HEK293 (cell line): ENCODE measurements at regions not wholly inside any gene's neighbourhood (a gene's known extent, or its start where the extent isn't known, plus 50 kb on each side); places are given as distances from the start of the nearest gene placed in this dataset.

Experiments used
- CTCF ChIA-PET: fragments of 350-600 bp; formaldehyde crosslinking; extraction: SDS; loops from one replicate; lab custom pipeline; 2021; ENCODE audit warnings: antibody characterized with exemption; lab: Yijun Ruan, JAX
- POLR2A ChIA-PET: fragments of 300-600 bp; formaldehyde crosslinking; extraction: SDS; loops from one replicate; lab custom pipeline; 2020; ENCODE audit warnings: antibody characterized with exemption, inconsistent platforms; lab: Yijun Ruan, JAX
- H3K27ac ChIP-seq: fragments of 200-500 bp; sonication (Bioruptor generic); 2 replicates; pipeline ENCODE4 v1.5.1; 2014; ENCODE audit warnings: low read depth, low read length, control low read depth, inconsistent platforms; ENCODE audit errors: extremely low read depth
- H3K36me3 ChIP-seq, 2 experiments: fragments of 200-500 bp in 1 of 2; sonication (Bioruptor generic) in 1 of 2; 1 replicate in 1 of 2; 2 replicates in 1 of 2; pipeline ENCODE4 v1.5.1; 2014 to 2017; ENCODE audit warnings: inconsistent platforms in 2 of 2, low read length in 2 of 2; ENCODE audit not compliant: control insufficient read depth in 2 of 2, insufficient read depth in 1 of 2
- H3K4me1 ChIP-seq: fragments of 200-500 bp; sonication (Bioruptor generic); 2 replicates; pipeline ENCODE4 v1.5.1; 2014; ENCODE audit warnings: mild to moderate bottlenecking, low read length, inconsistent platforms; ENCODE audit not compliant: control insufficient read depth, insufficient read depth
- H3K4me3 ChIP-seq: 2 replicates; pipeline ENCODE4 v1.5.1; 2011; ENCODE audit warnings: low read depth, mild to moderate bottlenecking, control low read depth, low read length, moderate library complexity
- H3K9me3 ChIP-seq: fragments of 200-500 bp; sonication (Bioruptor generic); 2 replicates; pipeline ENCODE4 v1.5.1; 2014; ENCODE audit warnings: low read depth, low read length, inconsistent platforms; ENCODE audit not compliant: control insufficient read depth, insufficient read depth
- GLIS2 ChIP-seq: fragments of 450-650 bp; formaldehyde crosslinking; IDR thresholded peaks from 2 replicates; pipeline ENCODE4 v1.5.1; 2016; ENCODE audit warnings: missing biosample characterization, missing genetic modification characterization
- PATZ1 ChIP-seq: fragments of 450-650 bp; formaldehyde crosslinking; IDR thresholded peaks from 2 replicates; pipeline ENCODE4 v1.5.1; 2016; ENCODE audit warnings: missing biosample characterization, missing genetic modification characterization
- SETDB1 ChIP-seq: IDR thresholded peaks from one replicate; pipeline ENCODE4 v1.6.1; 2017; ENCODE audit warnings: mild to moderate bottlenecking, low read length, moderate library complexity, mixed read lengths; ENCODE audit not compliant: insufficient read length
- ZBTB21 ChIP-seq: fragments of 450-650 bp; formaldehyde crosslinking; IDR thresholded peaks from 2 replicates; pipeline ENCODE4 v1.5.1; 2017; ENCODE audit warnings: missing biosample characterization, missing genetic modification characterization
- ZFHX2 ChIP-seq: fragments of 450-650 bp; formaldehyde crosslinking; conservative IDR thresholded peaks from 2 replicates; pipeline ENCODE4 v1.5.1; 2016; ENCODE audit warnings: missing biosample characterization, missing genetic modification characterization
- ZNF184 ChIP-seq: fragments of 450-650 bp; IDR thresholded peaks from 2 replicates; pipeline ENCODE4 v1.5.1; 2018; ENCODE audit warnings: missing biosample characterization, mild to moderate bottlenecking, missing genetic modification characterization
- ZNF239 ChIP-seq: fragments of 450-650 bp; formaldehyde crosslinking; IDR thresholded peaks from 2 replicates; pipeline ENCODE4 v1.5.1; 2016; ENCODE audit warnings: missing biosample characterization, missing genetic modification characterization
- ZNF274 ChIP-seq, 2 experiments: fragments of 200-500 bp in 1 of 2; fragments of 450-650 bp in 1 of 2; sonication (Bioruptor generic) in 1 of 2; formaldehyde crosslinking in 1 of 2; IDR thresholded peaks; 2 replicates each; pipeline versions ENCODE4 v1.5.1 to v1.6.1; 2014 to 2016; ENCODE audit warnings: borderline replicate concordance in 1 of 2, inconsistent platforms in 1 of 2, low read length in 1 of 2, missing biosample characterization in 1 of 2, missing genetic modification characterization in 1 of 2
- ZNF341 ChIP-seq: fragments of 450-650 bp; formaldehyde crosslinking; IDR thresholded peaks from 2 replicates; pipeline ENCODE4; 2016; ENCODE audit warnings: low read depth, missing biosample characterization, missing genetic modification characterization
- ZNF433 ChIP-seq: fragments of 450-650 bp; formaldehyde crosslinking; IDR thresholded peaks from 2 replicates; pipeline ENCODE4 v1.5.1; 2016; ENCODE audit warnings: missing biosample characterization, missing genetic modification characterization, low read depth
- ZNF473 ChIP-seq: fragments of 450-650 bp; formaldehyde crosslinking; IDR thresholded peaks from 2 replicates; pipeline ENCODE4 v1.5.1; 2017; ENCODE audit warnings: missing biosample characterization, missing genetic modification characterization
- ZNF514 ChIP-seq: fragments of 450-650 bp; formaldehyde crosslinking; IDR thresholded peaks from 2 replicates; pipeline ENCODE4 v1.5.1; 2016; ENCODE audit warnings: missing biosample characterization, missing genetic modification characterization
- ZNF621 ChIP-seq: fragments of 450-650 bp; formaldehyde crosslinking; IDR thresholded peaks from 2 replicates; pipeline ENCODE4 v1.5.1; 2017; ENCODE audit warnings: missing biosample characterization, missing genetic modification characterization
- ZNF639 ChIP-seq: fragments of 450-650 bp; formaldehyde crosslinking; IDR thresholded peaks from 2 replicates; pipeline ENCODE4 v1.5.1; 2016; ENCODE audit warnings: missing biosample characterization, missing genetic modification characterization
- ZNF645 ChIP-seq: fragments of 450-650 bp; formaldehyde crosslinking; IDR thresholded peaks from 2 replicates; pipeline ENCODE4; 2016; ENCODE audit warnings: missing biosample characterization, missing genetic modification characterization
- ZNF664 ChIP-seq: fragments of 450-650 bp; formaldehyde crosslinking; IDR thresholded peaks from 2 replicates; pipeline ENCODE4 v1.5.1; 2016; ENCODE audit warnings: missing biosample characterization, missing genetic modification characterization
- ZSCAN5A ChIP-seq: fragments of 450-650 bp; formaldehyde crosslinking; IDR thresholded peaks from 2 replicates; pipeline ENCODE4 v1.5.1; 2016; ENCODE audit warnings: missing biosample characterization, missing genetic modification characterization

- TF ChIP-seq ZNF514 (tag by site-specific recombination): no peak
- no peak for TF ChIP-seq ZNF621
- no peak for TF ChIP-seq ZNF341 (tag by site-specific recombination)
- TF ChIP-seq ZBTB21 (tag by site-specific recombination): no peak
These were observed 195.6 kb upstream of the NREP start (continued) for GRCh38 chr5:111952555-111952954.

- no peaks in the 10 kb centered on the region for H3K4me1 ChIP-seq
These were observed 193.7 kb upstream of the NREP start for GRCh38 chr5:111950660-111951059.

More at GRCh38 chr5:111950660-111951059, 193.7 kb upstream of the NREP start:
- H3K4me3 ChIP-seq: no peak overlapping the region
- TF ChIP-seq ZNF473 (no peak), ZNF433 (tag by site-specific recombination) (no peak), ZSCAN5A (no peak), PATZ1 (no peak), ZNF239 (no peak), ZNF664 (tag by site-specific recombination) (no peak), ZFHX2 (no peak), ZNF184 (no peak), ZNF274 (IDR thresholded peaks at IDR 0.05; ENCODE audit: low read length) (no peak), ZNF274 (tag by site-specific recombination; IDR thresholded peaks at IDR 0.05; ENCODE audit: borderline replicate concordance) (no peak), ZNF645 (tag by site-specific recombination) (no peak), ZNF639 (no peak), GLIS2 (tag by site-specific recombination) (no peak), SETDB1 (no peak)
- TF ChIP-seq, all 188 proteins: peak for 0
- no peak overlapping the region for H3K27ac ChIP-seq
- CTCF ChIA-PET: no interaction called here
- POLR2A ChIA-PET: no interaction called here
- no peaks in the 10 kb centered on the region for H3K36me3 ChIP-seq
- no peaks in the 10 kb centered on the region for H3K9me3 ChIP-seq
